GM18498 (cell line): ENCODE measurements at regions not wholly inside any gene's neighbourhood (a gene's known extent, or its start where the extent isn't known, plus 50 kb on each side); places are given as distances from the start of the nearest gene placed in this dataset.
"Not testable (repeated sequence)": the region's sequence is repeated elsewhere in the genome, so short reads cannot be mapped to it uniquely, and the experiment has no call there.

Experiments used
- ATAC-seq: cut with Tn5 transposase; IDR thresholded peaks from one replicate; pipeline ENCODE4 v1.9.1; 2021; ENCODE audit warnings: mild to moderate bottlenecking, moderate library complexity; ENCODE audit not compliant: unreplicated experiment

DNA sequence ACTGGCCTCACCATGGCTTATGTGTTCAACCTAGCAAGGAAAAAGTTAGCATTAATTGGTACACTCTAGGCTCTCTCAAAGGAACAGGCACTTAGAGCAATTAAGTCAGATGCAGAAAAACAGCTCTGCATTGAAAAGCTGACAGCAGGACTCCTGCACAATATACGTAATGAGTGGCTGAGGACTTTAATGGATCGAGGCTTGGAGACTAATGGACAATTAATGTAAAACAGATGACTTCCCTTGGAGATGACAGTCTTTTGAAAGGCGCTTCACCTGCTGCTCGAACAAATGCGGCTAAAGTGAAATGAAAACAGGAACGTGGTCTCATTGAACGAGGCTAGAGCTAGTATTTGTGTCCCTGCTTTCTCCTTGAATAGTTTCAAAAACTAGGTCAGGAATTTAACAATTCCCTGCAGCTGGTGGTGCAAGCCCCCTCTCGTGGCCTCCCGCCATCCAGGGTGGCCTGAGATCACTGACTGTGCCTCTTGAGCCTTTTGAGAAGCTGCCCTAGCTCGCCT, 137.1 kb downstream of the ELOVL4 start:
- ATAC-seq, result no peak

DNA sequence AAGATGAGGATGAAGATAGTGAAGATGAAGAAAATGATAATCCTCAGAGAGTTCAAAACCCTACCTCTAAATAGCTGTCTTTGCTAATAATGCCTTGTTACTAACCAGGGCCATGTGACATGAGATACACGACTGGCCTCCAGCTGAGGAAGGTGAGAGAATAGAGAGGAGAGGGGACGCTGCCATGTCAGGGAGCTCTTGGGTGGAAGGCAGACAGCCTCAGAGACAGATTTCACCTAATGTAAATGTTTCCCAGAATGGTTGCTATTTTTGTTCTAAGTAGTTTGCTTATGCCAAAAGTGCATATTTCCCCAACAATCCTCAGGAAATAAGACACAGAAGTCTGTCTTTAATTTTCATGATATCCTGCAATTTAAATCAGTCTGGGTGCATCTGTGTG, 138.4 kb downstream of the ELOVL4 start:
- ATAC-seq, result no peak

DNA sequence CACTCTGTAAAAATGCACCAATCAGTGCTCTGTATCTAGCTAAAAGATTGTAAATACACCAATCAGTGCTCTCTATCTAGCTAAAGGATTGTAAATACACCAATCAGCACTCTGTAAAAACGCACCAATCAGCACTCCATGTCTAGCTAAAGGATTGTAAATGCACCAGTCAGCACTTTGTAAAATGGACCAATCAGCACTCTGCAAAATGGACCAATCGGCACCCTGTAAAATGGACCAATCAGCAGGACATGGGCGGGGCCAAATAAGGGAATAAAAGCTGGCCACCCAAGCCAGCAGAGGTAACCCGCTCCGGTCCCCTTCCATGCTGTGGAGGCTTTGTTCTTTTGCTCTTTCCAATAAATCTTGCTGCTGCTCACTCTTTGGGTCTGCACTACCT, 140.7 kb downstream of the ELOVL4 start:
- not testable (repeated sequence) for ATAC-seq

DNA sequence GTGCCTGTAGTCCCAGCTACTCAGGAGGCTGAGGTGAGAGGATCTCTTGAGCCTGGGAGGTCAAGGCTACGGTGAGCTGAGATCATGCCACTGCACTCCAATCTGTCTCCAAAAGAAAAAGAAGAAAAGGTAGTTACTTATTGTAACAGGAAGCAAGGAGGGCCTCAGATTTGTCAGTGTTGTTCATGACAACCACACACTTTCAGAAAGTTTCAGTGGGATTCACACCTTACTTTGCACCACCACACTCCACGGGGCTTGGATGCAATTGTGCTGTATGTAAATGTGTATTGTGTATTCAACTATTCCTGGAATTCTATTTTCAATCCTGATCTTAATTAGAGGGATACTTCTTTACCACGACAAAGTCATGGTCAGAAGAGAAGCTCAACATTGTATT, 142.6 kb downstream of the ELOVL4 start:
- ATAC-seq, result no peak

DNA sequence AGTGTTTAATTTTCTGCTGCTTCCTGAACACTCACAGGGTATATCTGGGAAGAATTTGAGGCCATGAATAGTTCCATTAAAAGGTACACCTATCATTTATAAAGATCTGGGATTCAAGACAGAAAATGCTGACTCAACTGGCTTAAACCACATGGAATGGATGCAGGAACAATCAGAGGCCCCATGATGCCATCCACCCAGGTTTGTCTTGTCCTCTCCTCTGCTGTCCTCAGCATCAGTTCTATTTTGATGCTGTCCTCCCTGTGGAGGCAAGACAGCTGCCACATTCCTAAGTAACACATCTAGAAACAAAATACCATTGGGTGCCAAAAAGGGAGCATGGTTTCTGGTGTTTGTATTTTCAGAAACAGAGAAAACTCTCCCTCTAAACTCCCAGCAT, 143.4 kb downstream of the ELOVL4 start:
- no peak for ATAC-seq

DNA sequence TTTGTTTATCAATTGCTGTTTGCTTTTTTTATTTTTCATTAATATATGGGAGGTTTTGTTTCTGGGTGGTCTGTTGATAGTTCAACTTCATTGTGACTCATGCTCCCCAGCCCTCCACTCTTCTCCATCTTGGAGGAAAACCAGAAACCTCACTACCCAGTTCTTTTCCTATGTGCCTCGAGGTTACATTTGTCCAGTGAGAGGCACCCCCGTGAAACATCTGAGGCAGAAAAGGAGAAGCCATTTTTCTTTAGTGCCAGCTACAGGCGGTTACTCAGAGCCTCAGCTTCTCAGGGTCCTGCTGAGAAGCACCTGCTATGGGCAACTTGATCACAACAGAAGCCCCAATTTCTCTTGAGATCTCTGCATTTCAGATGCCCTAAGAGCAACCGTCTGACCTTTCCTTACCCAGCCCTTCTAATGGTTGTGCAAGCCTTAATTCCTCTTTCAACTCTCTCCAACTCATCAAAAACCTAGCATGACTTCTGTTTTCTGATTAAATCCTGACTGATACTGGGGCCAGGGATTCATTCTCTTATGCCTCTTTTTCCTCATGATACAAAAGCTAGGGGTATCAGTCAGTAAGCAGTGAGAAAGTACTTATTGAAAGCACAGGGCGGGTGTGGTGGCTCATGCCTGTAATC, 144.6 kb downstream of the ELOVL4 start:
- no peak for ATAC-seq

DNA sequence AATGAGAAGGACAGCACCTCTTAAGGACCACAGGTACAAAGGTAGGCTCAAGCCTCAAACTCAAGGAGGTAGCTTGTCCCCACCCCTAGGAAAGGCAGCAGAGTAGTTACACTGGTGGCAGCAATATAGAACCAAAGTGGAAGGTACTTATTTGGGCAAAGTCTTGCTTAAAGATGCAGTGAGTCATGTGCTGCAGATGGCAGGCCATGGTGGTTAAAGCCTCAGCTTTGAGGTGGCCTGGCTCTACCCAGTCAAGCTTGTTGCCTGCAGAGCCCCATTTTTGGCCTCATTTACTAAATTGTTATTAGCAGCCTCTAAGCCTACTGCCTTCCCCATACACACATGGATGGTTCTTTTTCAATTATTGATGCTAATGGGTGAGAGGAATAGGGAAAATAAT, 146.0 kb downstream of the ELOVL4 start:
- ATAC-seq, result no peak

DNA sequence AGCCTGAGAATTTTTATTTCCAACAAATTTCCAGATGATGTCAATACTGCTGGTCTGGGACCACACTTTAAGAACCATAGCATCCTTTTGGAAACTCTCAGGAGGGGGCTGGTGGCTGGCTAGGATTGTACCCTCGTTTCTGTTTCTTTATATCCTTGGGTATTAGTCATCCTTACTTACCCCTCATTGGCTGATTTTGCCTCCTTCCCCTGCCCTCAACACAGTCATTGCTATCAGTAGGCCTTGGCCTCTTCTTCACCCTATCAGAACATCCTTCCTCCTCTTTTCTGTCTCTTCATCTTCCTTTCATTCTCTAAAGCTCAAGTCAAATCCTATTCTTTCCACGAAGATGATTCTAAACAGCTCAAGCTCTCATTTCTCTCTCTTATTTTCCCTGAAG, 148.5 kb downstream of the ELOVL4 start:
- no peak for ATAC-seq

DNA sequence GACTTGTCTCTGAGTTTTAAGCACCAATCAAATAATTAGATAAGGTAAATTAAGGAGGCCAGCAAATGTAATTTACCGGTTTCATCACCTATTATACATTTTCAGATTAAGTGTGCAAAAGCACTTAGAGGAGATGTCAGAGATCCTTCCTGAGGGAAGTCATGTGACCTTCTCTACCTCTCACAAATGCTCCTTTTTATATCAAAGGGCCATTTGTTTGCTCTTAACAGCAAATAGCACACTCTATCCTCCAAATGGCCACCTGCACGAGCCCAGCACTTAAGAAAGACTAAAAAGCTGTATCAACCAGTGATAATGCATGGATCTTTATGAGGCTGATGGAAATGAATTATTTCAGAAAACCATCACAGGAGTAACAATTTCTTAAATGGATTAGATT, 149.4 kb downstream of the ELOVL4 start:
- no peak for ATAC-seq

DNA sequence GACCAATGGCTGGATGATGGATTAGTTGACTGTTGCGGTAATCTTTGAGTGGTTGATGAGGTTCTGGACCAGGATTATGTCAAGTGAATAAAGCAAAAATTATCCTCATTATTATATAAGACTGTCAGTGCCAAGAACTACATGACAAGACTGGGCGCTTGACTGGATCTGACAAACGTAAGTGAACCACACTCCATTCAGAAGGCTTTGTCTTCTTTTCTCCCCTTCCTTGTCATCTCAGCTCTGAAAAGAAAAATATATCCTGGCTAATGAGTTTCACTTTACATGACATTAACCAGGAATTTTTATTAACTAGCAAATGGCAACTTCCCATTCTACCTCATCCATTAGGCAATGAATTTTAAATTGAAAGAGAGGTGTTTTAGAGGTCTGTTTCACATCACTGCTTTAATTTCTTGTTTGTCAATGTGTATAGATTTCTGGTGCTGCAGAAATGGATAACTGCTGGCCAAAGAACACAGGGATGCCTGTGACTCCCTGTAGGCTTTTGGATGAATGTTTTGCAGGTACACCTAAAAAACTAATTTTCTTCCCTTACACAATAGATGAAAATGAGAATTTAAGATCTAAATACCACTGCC, 150.1 kb downstream of the ELOVL4 start:
- no peak for ATAC-seq

DNA sequence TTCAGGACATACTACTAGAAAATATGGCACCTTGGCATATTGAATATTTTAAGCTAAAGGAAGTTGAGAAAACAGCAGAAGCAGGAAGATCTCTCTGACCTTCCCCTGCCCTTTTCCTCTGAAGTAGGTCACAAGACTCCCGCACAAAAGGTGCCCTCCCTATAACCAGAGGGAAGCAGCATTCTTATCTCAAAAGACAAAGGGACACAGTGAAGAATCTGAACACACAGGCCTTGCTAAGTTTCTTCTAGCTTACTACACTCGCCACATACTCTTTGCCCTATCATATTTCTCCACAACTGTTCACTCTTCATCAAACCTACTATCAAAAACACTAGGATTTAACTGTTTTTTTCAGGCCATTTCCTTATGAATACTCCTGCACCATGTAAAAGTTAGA, 151.2 kb downstream of the ELOVL4 start:
- no peak for ATAC-seq

DNA sequence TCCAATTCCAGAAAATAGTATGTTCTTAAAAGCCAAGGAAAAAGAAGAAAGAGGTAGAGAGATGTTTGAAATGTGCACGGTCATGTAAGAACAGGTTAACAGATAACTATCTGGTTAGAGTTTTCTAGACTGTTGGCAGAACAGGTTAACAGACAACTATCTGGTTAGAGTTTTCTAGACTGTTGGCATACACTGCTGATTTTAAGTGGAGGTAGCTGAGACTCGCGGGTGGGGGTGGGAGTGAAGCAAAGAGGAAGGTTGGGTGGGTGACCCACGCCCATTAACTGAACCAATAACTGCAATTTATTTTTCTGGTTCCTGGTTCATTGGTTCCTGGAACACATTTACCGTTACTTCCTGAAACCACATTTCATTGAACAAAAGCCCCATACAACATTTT, 157.5 kb downstream of the ELOVL4 start:
- no peak for ATAC-seq

DNA sequence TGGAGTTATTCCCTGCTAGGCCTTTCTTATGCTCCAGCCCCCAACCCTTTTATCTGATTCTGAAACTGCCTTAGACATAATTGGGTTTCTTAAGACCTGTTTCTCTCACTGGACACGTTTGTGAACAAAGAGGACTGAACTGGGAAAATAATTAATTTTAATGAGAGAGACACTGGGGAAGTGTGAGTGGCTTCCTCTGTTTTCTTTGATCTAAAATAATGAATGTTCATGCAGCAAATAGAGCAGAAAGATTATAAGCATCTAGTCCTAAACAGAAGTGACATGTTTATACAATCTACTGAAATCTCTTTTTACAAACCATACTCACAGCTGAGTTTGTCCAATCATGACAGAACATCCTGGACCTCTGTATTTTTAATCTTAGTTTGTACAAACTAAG, 157.6 kb downstream of the SH3BGRL2 start:
- no peak for ATAC-seq

DNA sequence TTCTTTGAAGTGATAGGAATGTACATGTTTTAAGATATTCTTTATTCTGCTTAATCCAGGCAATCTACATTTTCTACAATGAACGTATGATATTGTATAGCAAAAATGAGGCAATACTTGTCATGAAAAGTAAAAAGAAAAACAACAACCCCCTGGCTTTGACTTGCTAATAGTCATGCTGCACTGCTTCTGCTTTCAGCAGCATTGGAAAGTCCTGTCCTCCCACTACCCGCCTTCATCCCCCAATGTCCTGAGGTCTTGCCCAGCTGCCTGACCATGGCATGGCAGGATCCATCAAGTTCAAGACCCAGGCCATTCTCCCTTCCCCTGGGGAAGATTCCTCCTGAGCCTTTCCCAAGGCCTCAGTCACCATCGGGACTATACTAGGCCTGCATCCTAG, 156.5 kb downstream of the SH3BGRL2 start:
- no peak for ATAC-seq

DNA sequence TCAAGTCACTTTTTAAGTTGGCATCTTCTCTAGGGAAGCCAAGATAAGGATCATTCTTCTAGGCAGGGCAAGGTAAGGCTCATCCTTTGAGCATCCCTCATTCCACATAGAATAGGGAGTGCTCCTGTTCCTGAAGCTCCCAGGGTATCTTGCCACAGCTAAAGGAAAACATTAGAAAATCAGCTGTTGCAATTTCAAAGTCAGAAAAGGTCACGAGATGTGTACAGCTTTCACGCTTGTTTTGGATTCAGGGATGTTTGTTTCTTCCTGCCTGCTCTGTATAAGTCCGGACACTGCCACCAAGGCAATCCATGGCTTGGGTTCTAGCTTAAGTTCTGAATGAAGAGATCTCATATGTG, 153.2 kb downstream of the SH3BGRL2 start:
- ATAC-seq, result no peak

DNA sequence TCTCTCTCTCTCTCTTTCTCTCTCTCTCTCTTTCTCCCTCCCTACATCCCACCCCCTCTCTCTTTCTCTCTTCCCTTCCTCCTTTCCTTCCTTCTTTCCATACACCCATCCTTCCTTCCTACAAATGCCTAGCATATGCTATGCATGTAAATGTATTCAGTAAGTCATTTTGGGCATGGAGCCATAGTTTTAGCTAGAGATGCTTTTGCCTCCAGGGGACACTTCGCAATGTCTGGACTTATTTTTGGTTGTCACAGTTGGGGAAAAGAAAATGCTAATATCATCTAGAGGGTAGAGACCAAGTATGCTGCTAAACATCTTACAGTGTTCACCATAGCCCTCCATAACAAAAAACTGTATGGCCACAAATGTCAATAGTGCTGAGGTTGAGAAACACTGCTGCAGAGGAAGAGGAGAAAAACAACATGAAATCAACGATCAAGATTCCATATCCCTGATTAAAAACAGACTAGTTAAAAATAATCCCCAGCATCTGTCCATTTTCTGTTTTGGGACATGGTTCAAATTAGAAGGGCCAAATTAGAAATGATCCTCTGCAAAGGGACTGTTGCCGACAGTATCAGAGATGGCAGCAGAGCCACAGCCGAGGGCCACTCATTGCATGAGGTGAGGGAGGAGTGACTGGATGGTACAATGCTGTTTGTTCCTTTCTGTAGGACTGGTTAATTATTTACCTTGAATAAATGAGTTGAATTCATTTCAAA, 152.7 kb downstream of the SH3BGRL2 start:
- ATAC-seq, result no peak

DNA sequence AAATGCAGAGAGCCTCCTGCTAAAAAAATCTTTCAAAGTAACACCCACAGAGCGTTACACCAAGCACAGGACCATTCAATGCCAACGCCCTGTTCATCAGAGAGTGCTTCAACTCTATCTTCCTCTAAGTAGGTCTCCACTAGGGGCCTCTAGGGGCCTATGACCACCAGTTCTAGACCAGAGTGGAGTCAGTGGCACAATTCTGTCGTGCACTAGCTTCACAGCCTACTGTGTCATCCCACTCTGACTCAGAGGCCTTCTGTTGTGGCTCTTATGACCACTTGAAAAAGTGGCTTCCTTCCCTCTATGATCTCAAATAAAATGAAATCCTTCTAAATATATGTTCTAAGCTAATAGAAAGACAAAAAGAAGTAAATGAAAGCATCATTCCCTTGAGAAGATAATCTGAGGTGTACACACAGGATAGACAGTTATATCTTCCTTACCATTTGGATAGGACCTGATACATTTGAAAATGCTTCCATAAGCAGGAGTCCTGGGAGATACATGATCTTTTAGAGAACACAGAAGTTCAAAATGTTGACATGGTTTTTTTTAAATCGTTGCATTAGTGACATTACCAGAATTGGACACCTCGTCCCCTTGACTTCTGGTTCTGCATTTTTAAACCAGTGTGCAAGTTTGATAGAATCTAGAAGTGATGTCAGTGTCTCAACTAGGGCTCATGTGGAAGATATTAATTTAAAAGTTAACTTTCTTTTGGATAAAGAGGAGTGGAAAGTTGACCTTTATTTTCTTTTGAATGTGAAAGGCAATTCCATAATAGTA, 151.9 kb downstream of the SH3BGRL2 start:
- no peak for ATAC-seq

DNA sequence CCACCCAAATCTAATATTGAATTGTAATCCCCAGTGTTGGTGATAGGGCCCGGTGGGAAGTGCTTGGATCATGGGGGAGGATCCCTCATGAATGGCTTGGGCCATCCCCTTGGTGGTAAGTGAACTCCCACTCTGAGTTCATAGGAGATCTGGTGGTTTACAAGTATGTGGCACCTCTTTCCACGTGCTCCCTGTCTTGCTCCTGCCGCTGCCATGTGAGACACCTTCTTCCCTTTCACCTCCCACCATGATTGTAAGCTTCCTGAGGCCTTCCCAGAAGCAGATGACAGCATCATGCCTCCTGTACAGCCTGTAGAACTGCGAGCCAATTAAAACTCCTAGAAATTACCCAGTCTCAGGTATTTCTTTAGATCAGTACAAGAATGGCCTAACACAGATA, 150.8 kb downstream of the SH3BGRL2 start:
- no peak for ATAC-seq

DNA sequence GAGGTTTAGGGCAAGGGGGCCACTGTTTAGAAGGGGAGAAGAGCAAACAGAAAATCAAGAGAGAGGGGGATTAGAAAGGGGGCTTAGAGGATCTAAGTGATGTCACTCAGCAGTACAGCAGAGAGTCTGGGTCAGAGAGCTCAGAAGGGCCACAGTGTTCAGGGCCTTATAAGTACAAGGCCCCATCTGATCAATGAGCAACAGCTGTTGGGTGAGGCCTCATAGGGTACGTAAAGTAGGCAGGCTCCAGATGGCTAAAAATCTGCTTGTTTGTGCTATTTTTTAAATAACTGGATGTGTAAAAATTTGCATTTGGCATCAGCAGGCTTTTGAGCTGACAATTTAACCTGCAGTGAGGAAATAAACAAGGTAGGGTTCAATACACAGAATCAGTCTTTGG, 149.8 kb downstream of the SH3BGRL2 start:
- no peak for ATAC-seq

DNA sequence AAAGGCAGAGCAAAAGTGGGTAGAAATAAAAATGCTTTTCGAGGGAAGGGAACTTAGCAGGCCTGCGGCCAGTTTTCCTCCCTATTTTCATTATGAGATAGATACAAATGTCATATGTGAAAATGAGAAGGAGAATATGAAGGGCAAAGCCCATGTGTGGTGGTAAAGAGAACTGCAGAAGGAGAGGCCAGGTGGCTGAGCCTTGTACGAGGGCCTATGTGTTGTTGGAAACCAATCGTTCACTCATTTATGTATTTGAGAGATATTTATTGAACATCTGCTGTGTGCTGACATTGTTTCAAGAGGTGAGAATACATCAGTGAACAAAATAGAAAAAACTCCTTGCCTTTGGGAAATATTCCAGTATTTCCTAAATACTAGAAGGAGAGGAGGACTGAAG, 147.7 kb downstream of the SH3BGRL2 start:
- ATAC-seq, result no peak

DNA sequence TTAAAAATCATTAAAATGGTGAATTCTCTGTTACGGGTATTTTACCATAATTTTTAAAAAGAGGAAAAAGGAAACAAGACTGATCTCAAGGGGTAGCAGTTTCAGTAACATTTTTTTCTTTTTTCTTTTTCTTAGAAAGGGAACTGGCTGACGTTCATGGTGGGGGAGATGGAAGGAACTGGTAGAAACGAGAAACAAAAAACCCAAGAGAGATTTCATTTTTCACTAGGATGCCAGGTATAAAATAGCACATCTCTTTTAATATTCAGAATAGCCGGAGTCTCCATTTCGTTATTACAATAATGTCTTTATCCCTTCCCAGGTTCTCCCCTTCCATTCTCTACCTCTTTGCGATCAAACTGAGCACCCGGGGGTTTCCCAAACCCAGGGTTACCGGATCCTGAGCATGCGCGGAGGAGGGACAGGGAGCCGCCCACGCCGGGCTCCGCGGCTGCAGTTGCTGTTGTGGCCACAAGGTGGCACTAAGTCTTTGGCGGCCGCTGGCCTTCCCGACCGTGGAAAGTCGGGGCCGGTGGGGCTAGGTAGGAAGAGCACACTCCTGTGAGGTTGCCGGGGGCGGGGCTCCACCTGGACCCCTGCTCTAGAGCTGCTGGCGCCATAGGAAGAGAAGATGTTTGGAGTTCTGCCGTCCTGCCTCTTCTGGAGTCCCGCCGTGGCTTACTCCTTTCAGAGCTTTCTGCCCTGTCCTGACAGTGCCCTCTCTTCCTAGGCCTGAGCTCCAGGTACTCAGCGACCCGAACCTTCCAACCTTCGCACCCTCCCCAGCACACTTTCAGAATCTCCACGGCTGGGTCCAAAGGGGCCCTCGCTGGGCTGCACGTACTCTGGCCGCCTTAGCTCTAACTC, 146.8 kb downstream of the SH3BGRL2 start:
- peak; percentile 92 for ATAC-seq
